GM19351 (cell line): ENCODE measurements at regions not wholly inside any gene's neighbourhood (a gene's known extent, or its start where the extent isn't known, plus 50 kb on each side); places are given as distances from the start of the nearest gene placed in this dataset.

Experiments
- ATAC-seq: cut with Tn5 transposase; IDR thresholded peaks from one replicate; pipeline ENCODE4 v1.9.1; 2021; ENCODE audit warnings: mild to moderate bottlenecking, moderate library complexity; ENCODE audit not compliant: unreplicated experiment

- ATAC-seq = peak; percentile 71
Observed at GRCh38 chr2:67650291-67651133, 253.4 kb downstream of the ETAA1 start.

GRCh38 chr2:67651565-67651964 lies 254.4 kb downstream of the ETAA1 start:
- ATAC-seq = no peak

- ATAC-seq = peak; percentile 91
Observed at GRCh38 chr2:67652679-67653078, 255.5 kb downstream of the ETAA1 start.

DNA sequence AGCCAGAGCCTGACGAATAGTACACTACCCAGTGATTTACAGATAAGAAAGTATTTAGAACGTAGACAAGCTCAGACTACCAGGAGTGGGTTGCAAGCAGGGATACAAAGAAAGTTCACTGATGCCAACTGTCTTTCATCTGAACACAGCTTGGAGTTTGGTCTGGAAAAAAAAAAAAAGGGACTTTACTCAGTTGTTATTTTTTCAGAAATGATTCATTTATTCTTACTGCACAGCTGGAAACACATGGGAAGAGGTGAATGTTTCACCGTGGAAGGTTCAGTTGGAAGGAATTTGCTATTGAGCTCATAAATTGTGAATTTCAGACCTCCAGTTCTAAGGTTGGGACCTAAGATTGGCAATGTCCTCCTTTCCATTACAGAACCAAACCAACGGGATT lies 259.7 kb downstream of the ETAA1 start:
- no peak for ATAC-seq

DNA sequence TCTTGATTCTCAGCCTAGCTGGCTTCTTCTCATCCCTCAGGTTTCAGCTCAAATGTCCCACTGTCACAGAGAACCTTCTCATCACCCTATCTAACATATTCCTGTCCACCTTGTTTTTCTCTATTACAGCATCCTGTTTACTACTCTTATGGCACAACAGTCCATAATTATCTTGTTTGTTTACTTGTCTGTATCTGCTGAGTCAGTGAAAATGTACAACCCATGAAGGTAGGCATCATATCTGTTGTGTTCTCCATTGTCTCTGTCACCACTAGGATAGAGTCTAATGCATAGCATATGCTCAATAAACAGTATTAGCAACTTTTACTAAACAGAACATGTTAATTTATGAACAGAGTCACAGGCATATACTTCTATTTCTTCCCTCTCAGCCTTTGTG lies 261.7 kb downstream of the ETAA1 start:
- ATAC-seq = no peak

DNA sequence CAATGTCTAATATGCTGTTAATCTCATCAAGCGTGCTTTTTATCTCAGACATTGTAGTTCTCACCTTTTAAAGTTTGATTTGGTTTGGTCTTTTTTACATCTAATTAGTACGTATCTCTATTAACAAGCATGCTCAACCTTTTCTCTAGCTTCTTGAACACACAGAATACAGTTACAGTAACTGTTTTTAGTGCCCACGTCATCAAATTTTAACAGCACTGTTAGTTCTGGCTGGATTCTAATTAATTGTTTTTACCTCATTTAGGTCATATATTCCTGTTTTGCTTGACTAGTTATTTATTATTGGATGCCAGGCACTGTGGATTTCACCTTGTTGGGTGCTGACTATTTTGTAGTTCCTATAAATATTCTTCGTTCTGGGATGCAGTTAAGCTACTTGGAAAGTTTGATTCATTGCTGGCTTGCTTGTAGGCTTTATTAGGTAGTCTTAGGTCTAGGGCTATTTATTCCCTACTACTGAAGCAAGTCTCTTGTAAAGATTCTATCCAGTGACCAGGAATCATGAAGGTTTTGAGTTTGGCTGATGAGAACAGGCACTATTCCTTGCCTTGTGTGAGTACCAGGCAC lies 263.0 kb downstream of the ETAA1 start:
- ATAC-seq = no peak

DNA sequence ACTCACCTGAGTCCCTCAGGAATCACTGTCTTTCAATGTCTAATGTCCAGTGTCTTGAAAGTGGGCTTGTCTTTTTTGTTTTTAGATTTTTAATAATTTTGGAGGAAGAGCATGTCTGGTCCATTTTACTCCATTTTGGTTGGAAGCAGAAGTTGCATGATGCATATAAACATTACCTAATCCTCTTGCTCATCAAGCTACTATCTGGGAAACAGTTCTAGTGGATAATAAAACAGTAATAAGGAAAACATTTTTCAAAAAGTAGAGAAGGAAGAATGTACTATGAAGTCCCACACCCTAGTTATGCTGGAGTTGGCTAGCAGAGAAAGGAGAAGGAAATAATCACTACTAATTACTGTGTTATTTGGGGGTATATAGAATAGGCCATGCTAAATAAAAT lies 263.7 kb downstream of the ETAA1 start:
- ATAC-seq = no peak

DNA sequence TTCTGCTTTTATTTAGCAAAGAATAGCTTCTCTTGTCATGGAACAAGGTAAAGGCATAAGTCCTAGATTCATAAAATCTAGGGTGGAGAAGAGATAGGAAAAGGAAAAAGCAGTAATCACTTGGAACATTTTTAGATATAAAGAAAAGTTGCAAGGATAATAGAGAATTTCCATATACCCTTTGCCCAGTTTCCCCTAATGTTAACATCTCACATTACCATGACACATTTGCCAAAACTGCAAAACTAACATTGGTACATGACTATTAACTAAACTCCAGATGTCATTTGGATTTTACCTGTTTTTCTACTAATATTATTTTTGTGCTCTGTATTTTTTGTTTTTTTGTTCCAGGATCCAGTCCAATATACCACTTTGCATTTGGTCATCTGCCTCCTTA lies 265.1 kb downstream of the ETAA1 start:
- ATAC-seq = no peak

DNA sequence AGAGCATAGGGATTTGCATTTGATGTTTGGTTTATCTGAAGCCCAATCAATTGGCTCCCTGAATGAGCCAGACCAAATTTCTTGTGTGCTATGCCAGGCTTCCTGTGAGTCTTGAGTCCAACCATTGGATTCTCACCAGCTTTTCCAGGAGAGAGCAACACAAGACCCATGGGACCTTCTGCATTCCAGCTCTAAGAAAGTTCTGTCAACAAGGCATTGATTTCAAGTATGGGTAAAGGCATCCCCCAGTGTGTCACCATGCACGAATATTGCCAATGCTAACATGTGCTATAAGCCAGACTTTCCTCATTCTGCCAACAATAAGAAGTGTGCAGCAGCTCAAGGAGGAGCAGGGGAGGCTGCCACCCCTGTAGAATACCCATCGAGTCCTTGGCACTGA lies 266.6 kb downstream of the ETAA1 start:
- no peak for ATAC-seq

GRCh38 chr2:67666386-67667053 lies 269.4 kb downstream of the ETAA1 start:
- no peak for ATAC-seq

GRCh38 chr2:67667054-67667908 lies 270.1 kb downstream of the ETAA1 start:
- no peak for ATAC-seq

GRCh38 chr2:67668538-67668937 lies 271.4 kb downstream of the ETAA1 start:
- ATAC-seq = no peak

GRCh38 chr2:67669168-67669567 lies 272.0 kb downstream of the ETAA1 start:
- no peak for ATAC-seq

DNA sequence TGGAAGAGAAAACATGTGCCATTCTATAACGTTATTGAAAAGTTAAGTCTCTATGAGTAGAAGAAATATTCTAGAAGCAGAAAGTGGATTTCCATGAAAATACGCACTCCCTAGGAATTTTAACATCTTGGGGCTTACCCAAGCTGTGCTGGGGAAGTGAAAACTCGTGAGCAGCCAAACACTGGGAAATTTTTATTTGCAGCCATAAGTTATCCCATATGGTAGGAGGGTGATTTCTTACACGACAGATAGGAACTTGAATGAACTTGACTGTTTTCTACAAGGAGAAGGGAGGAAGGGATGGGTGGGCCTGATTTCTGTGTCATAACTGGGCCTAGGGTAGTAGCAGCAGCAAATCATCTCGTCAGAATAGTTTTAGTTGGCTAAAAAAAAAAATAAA lies 272.6 kb downstream of the ETAA1 start:
- ATAC-seq = no peak

DNA sequence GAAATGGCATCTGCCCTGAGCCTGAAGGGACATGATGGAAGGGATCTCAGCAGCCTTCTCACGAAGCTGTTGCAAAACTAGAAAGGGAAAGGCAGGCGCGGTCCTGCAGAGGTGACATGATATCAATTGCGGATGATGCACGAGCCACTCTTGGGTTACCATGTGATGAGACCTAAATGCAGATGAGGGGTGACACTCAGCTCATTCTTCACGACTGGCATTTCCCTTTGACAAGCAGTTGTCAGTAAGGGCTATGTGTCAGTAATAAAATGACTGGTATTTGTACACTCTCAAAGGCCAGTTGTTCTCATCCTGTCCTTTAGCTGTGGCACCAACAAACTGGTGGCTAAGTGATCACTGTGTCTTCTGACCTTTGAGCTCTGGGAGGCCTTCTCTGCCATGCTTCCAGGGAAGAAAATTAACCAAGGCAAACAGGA lies 273.6 kb downstream of the ETAA1 start:
- peak; percentile 52 for ATAC-seq

- peak; percentile 86 for ATAC-seq
Observed at GRCh38 chr2:67671464-67672450, 274.6 kb downstream of the ETAA1 start.

DNA sequence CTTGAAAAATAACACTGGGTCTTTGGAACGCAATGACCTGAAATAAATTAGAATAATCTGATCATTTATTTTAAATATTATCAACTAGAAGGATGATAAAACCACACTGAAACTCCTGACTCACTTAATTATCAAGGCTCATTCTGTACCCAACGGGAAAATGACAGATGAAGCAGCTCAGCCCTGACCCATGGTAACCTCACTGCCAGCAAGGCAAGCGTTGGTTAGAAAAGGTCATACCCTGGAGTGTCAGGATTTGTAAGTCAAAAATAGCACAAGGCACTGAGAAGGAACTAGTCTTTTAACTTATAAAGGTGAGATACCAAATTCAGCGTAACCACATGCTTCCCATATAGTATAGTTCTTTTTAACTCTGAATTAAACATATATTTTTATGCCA lies 277.5 kb downstream of the ETAA1 start:
- no peak for ATAC-seq

DNA sequence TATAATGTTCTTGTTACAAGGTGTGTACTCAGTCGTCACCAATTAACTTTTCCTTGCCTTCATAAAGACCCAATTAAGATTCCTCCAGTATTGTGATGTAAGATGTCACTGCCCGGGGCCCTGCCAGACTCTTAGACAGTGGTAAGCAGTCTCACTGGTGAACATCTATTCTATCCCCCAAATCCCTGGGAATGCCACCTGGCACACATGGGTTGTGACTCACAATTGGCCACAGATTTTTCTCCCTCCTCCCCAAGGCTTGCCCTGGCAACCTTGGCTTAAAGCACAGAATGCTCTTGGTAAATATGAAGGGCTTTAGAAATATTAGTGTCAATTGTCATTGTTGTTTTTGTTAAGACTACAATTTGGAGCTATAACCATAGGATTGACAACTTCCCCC lies 287.9 kb downstream of the ETAA1 start:
- no peak for ATAC-seq

DNA sequence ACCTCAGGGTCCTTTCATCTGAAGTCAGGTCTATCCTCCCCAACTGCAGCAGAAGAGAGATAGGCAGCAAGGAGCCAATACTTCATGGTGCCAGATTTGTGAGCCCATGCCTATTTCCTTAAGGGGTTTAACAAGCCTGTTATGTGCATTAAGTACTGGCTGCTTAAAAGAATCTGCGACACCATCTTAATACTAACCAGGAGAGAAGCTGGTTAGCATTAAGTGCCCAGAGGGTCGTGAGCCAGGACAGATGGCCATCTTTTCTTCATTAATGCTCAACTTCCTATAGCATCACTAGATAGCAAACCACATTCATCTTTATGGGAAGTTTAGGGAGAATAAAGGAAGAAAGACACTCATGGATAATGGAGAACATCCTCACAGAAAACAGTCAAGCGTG lies 289.1 kb downstream of the ETAA1 start:
- ATAC-seq = no peak

- no peak for ATAC-seq
Observed at GRCh38 chr2:67689186-67689585, 292.1 kb downstream of the ETAA1 start.
